ENCODE measurements at regions not wholly inside any gene's neighbourhood (a gene's known extent, or its start where the extent isn't known, plus 50 kb on each side); places are given as distances from the start of the nearest gene placed in this dataset.

GRCh38 chr12:126949558-126949957 lies 1317.4 kb upstream of the TMEM132C start:
- H3K27ac Mint-ChIP-seq = no peak overlapping the region
- no peak for DNase-seq (ENCODE audit: low spot score, unreplicated experiment)
- no peaks in the 10 kb centered on the region for H3K36me3 Mint-ChIP-seq (ENCODE audit: insufficient read depth)
- TF ChIP-seq, protein P1, sequence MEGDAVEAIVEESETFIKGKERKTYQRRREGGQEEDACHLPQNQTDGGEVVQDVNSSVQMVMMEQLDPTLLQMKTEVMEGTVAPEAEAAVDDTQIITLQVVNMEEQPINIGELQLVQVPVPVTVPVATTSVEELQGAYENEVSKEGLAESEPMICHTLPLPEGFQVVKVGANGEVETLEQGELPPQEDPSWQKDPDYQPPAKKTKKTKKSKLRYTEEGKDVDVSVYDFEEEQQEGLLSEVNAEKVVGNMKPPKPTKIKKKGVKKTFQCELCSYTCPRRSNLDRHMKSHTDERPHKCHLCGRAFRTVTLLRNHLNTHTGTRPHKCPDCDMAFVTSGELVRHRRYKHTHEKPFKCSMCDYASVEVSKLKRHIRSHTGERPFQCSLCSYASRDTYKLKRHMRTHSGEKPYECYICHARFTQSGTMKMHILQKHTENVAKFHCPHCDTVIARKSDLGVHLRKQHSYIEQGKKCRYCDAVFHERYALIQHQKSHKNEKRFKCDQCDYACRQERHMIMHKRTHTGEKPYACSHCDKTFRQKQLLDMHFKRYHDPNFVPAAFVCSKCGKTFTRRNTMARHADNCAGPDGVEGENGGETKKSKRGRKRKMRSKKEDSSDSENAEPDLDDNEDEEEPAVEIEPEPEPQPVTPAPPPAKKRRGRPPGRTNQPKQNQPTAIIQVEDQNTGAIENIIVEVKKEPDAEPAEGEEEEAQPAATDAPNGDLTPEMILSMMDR (IDR thresholded peaks at IDR 0.05; ENCODE audit: unreplicated experiment) = no peak
- H3K4me1 Mint-ChIP-seq (ENCODE audit: low read depth) = peaks cover 14% of the 10 kb centered on the region
- H3K9me3 Mint-ChIP-seq (ENCODE audit: low read depth) = no peaks in the 10 kb centered on the region
- no peak overlapping the region for H3K4me3 Mint-ChIP-seq (ENCODE audit: low read depth)
- H3K27me3 Mint-ChIP-seq = peaks cover 3% of the 10 kb centered on the region

DNA sequence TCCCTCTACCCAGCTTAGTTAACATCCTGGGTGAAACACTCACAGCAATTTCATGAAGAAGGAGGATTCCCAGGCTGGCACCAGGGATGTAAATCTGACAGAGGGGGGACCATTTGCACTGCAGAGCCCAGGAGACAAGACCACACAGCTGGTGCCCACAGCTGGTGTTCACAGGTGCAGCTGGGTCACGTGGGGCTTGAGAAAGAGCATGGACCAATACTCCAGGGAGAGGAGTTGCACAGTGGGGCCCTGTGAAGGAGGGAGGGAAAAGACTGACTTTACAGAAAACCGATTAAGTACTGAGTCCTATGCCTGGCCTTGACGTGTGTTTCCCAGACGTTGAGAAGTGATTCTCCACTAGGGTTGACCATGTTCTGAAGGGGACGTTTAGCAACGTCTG lies 1316.7 kb upstream of the TMEM132C start:
- Mint-ChIP-seq H3K4me3 (ENCODE audit: low read depth) (no peak overlapping the region), H3K27me3 (peaks cover 3% of the 10 kb centered on the region), H3K4me1 (ENCODE audit: low read depth) (peaks cover 14% of the 10 kb centered on the region), H3K9me3 (ENCODE audit: low read depth) (no peaks in the 10 kb centered on the region), H3K27ac (no peak overlapping the region), H3K36me3 (ENCODE audit: insufficient read depth) (no peaks in the 10 kb centered on the region)
- TF ChIP-seq, protein P1 (IDR thresholded peaks at IDR 0.05; ENCODE audit: unreplicated experiment) = no peak
- DNase-seq (ENCODE audit: low spot score, unreplicated experiment) = no peak

GRCh38 chr12:126952096-126953007 lies 1314.6 kb upstream of the TMEM132C start:
- no peaks in the 10 kb centered on the region for H3K36me3 Mint-ChIP-seq (ENCODE audit: insufficient read depth)
- no peak for DNase-seq (ENCODE audit: low spot score, unreplicated experiment)
- H3K4me1 Mint-ChIP-seq (ENCODE audit: low read depth) = peaks cover 14% of the 10 kb centered on the region
- peaks cover 3% of the 10 kb centered on the region for H3K9me3 Mint-ChIP-seq (ENCODE audit: low read depth)
- H3K27ac Mint-ChIP-seq = peak overlapping the region; percentile 38
- TF ChIP-seq, protein P1 (IDR thresholded peaks at IDR 0.05; ENCODE audit: unreplicated experiment) = no peak
- H3K4me3 Mint-ChIP-seq (ENCODE audit: low read depth) = no peak overlapping the region
- H3K27me3 Mint-ChIP-seq = peaks cover 3% of the 10 kb centered on the region

DNA sequence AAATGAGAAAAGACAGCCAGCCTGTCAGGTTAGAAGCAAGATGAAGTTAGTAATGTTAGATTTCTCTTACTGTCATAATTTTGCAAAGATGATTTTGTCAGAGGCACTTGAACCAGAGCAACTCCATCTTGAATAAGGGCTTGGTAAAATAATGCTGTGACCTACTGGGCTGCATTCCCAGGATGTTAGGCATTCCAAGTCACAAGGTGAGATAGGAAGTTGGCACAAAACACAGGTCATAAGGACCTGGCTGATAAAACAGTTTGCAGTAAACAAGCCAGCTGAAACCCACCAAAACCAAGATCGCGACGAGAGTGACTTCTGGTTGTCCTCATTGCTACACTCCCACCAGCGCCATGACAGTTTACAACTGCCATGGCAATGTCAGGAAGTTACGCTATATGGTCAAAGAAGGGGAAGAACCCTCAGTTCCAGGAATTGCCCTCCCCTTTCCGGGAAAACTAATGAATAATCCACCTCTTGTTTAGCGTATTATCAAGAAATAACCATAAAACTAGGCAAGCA lies 1313.5 kb upstream of the TMEM132C start:
- peaks cover 3% of the 10 kb centered on the region for H3K27me3 Mint-ChIP-seq
- H3K27ac Mint-ChIP-seq = no peak overlapping the region
- H3K36me3 Mint-ChIP-seq (ENCODE audit: insufficient read depth) = no peaks in the 10 kb centered on the region
- DNase-seq (ENCODE audit: low spot score, unreplicated experiment) = no peak
- no peak overlapping the region for H3K4me3 Mint-ChIP-seq (ENCODE audit: low read depth)
- TF ChIP-seq, protein P1 (IDR thresholded peaks at IDR 0.05; ENCODE audit: unreplicated experiment) = no peak
- H3K9me3 Mint-ChIP-seq (ENCODE audit: low read depth) = peaks cover 3% of the 10 kb centered on the region
- H3K4me1 Mint-ChIP-seq (ENCODE audit: low read depth) = peaks cover 14% of the 10 kb centered on the region

DNA sequence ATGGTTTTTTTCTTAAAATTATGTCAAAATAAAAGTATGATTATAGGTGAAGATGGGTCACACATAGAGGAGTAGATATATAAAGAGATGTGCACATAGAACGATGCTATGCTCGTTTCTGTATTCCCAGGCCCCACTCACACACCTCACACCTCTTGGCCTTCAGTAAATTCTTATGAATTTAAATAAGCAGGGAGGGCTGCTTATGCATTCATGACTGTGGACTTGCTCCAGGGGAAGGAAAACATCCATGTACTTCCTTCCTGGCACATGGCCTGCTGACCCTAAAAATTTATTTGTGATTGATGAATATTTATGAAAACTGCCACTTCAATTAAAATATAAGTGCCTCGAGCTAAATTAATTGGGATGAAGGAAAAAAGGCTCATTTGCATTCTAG lies 1306.7 kb upstream of the TMEM132C start:
- peaks cover 3% of the 10 kb centered on the region for H3K9me3 Mint-ChIP-seq (ENCODE audit: low read depth)
- no peak overlapping the region for H3K27ac Mint-ChIP-seq
- TF ChIP-seq, protein P1 (IDR thresholded peaks at IDR 0.05; ENCODE audit: unreplicated experiment) = no peak
- DNase-seq (ENCODE audit: low spot score, unreplicated experiment) = no peak
- H3K4me1 Mint-ChIP-seq (ENCODE audit: low read depth) = peaks cover 6% of the 10 kb centered on the region
- H3K4me3 Mint-ChIP-seq (ENCODE audit: low read depth) = no peak overlapping the region
- no peaks in the 10 kb centered on the region for H3K27me3 Mint-ChIP-seq
- H3K36me3 Mint-ChIP-seq (ENCODE audit: insufficient read depth) = no peaks in the 10 kb centered on the region

All from progenitor cell of endocrine pancreas (in vitro differentiated cells).